NCI-H774 (cell line): ENCODE measurements at regions not wholly inside any gene's neighbourhood (a gene's known extent, or its start where the extent isn't known, plus 50 kb on each side); places are given as distances from the start of the nearest gene placed in this dataset.
"Not testable (repeated sequence)": the region's sequence is repeated elsewhere in the genome, so short reads cannot be mapped to it uniquely, and the experiment has no call there.

Experiments
- DNase-seq: peaks from one replicate; lab custom pipeline; 2025; lab: John Stamatoyannopoulos, UW

GRCh38 chr6:94953867-94954631, 623.3 kb upstream of the MANEA start:
- DNase-seq: no peak

- peak; percentile 51 for DNase-seq
Measured at GRCh38 chr6:94955156-94955555, 622.2 kb upstream of the MANEA start.

GRCh38 chr6:94956910-94957309, 620.4 kb upstream of the MANEA start:
- DNase-seq: no peak

- not testable (repeated sequence) for DNase-seq
Measured at GRCh38 chr6:94964703-94965102, 612.6 kb upstream of the MANEA start.

- no peak for DNase-seq
Measured at GRCh38 chr6:94988701-94989100, 588.6 kb upstream of the MANEA start.

- no peak for DNase-seq
Measured at GRCh38 chr6:95017922-95018321, 559.4 kb upstream of the MANEA start.
